ENCODE measurements at regions not wholly inside any gene's neighbourhood (a gene's known extent, or its start where the extent isn't known, plus 50 kb on each side); places are given as distances from the start of the nearest gene placed in this dataset.

DNA sequence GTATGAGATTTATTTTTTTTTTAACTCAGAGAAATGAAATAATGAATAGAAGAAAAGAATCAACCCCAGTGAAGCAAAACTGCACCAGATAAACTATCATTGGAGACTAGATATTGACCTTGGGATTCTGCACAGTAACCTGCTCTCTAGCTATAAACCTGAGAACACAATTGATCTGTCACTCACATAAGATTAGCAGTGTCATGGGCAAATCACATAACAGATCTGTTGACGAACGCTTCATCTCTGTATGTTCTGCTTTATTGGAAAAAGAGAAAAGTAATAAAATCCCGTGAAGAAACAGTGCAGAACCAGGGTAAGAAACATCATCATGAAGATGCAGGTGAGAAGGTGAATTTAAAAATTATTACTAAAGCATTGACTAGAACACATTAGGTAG, 52.8 kb upstream of the RGS17 start:
- no peak for TF ChIP-seq GABPB1 (CRISPR knock-in tag; IDR thresholded peaks at IDR 0.05)
- no peak for TF ChIP-seq SRF (CRISPR knock-in tag; IDR thresholded peaks at IDR 0.05)
- TF ChIP-seq, protein P1, sequence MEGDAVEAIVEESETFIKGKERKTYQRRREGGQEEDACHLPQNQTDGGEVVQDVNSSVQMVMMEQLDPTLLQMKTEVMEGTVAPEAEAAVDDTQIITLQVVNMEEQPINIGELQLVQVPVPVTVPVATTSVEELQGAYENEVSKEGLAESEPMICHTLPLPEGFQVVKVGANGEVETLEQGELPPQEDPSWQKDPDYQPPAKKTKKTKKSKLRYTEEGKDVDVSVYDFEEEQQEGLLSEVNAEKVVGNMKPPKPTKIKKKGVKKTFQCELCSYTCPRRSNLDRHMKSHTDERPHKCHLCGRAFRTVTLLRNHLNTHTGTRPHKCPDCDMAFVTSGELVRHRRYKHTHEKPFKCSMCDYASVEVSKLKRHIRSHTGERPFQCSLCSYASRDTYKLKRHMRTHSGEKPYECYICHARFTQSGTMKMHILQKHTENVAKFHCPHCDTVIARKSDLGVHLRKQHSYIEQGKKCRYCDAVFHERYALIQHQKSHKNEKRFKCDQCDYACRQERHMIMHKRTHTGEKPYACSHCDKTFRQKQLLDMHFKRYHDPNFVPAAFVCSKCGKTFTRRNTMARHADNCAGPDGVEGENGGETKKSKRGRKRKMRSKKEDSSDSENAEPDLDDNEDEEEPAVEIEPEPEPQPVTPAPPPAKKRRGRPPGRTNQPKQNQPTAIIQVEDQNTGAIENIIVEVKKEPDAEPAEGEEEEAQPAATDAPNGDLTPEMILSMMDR (IDR thresholded peaks at IDR 0.05 in 2 of 3, conservative IDR thresholded peaks at IDR 0.05 in 1 of 3; ENCODE audit: insufficient read depth in 2 of 3, low read depth in 1 of 3, low read length in 3 of 3): no peak
- TF ChIP-seq NR1H2 (CRISPR knock-in tag; IDR thresholded peaks at IDR 0.05): no peak
- no peak for TF ChIP-seq POLR2A (conservative IDR thresholded peaks at IDR 0.05)
- no peak for TF ChIP-seq FOXP1 (CRISPR knock-in tag; IDR thresholded peaks at IDR 0.05)
- TF ChIP-seq ZFPM2 (CRISPR knock-in tag; IDR thresholded peaks at IDR 0.05): no peak
- no peak for TF ChIP-seq NFATC3 (IDR thresholded peaks at IDR 0.05)
- TF ChIP-seq MYNN (IDR thresholded peaks at IDR 0.05): no peak
- TF ChIP-seq MYNN (CRISPR knock-in tag; IDR thresholded peaks at IDR 0.05): no peak
- no peak for TF ChIP-seq TBP (optimal IDR thresholded peaks at IDR 0.05; ENCODE audit: low read depth, low read length)
- no peak for TF ChIP-seq ZNF140 (CRISPR knock-in tag; IDR thresholded peaks at IDR 0.05)
- TF ChIP-seq, protein P2, sequence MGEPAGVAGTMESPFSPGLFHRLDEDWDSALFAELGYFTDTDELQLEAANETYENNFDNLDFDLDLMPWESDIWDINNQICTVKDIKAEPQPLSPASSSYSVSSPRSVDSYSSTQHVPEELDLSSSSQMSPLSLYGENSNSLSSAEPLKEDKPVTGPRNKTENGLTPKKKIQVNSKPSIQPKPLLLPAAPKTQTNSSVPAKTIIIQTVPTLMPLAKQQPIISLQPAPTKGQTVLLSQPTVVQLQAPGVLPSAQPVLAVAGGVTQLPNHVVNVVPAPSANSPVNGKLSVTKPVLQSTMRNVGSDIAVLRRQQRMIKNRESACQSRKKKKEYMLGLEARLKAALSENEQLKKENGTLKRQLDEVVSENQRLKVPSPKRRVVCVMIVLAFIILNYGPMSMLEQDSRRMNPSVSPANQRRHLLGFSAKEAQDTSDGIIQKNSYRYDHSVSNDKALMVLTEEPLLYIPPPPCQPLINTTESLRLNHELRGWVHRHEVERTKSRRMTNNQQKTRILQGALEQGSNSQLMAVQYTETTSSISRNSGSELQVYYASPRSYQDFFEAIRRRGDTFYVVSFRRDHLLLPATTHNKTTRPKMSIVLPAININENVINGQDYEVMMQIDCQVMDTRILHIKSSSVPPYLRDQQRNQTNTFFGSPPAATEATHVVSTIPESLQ (CRISPR knock-in tag; IDR thresholded peaks at IDR 0.05): no peak
- TF ChIP-seq RBBP5 (IDR thresholded peaks at IDR 0.05; ENCODE audit: borderline replicate concordance, insufficient read depth, low read length, poor library complexity, severe bottlenecking): no peak
- TF ChIP-seq ETV6 (IDR thresholded peaks at IDR 0.05; ENCODE audit: borderline replicate concordance in 1 of 2, low read depth in 2 of 2, low read length in 1 of 2): no peak
- no peak for TF ChIP-seq ETV6 (CRISPR knock-in tag; IDR thresholded peaks at IDR 0.05; ENCODE audit: borderline replicate concordance)
